SH-SY5Y (cell line): ENCODE measurements at regions not wholly inside any gene's neighbourhood (a gene's known extent, or its start where the extent isn't known, plus 50 kb on each side); places are given as distances from the start of the nearest gene placed in this dataset.

Source experiments
- GATA2 ChIP-seq: IDR thresholded peaks from 2 replicates; pipeline ENCODE4 v1.6.1; 2011; ENCODE audit warnings: mild to moderate bottlenecking, low read depth, low read length
- GATA3 ChIP-seq: IDR thresholded peaks from 2 replicates; pipeline ENCODE4 v1.6.1; 2011; ENCODE audit warnings: low read depth, mild to moderate bottlenecking, low read length, moderate library complexity

DNA sequence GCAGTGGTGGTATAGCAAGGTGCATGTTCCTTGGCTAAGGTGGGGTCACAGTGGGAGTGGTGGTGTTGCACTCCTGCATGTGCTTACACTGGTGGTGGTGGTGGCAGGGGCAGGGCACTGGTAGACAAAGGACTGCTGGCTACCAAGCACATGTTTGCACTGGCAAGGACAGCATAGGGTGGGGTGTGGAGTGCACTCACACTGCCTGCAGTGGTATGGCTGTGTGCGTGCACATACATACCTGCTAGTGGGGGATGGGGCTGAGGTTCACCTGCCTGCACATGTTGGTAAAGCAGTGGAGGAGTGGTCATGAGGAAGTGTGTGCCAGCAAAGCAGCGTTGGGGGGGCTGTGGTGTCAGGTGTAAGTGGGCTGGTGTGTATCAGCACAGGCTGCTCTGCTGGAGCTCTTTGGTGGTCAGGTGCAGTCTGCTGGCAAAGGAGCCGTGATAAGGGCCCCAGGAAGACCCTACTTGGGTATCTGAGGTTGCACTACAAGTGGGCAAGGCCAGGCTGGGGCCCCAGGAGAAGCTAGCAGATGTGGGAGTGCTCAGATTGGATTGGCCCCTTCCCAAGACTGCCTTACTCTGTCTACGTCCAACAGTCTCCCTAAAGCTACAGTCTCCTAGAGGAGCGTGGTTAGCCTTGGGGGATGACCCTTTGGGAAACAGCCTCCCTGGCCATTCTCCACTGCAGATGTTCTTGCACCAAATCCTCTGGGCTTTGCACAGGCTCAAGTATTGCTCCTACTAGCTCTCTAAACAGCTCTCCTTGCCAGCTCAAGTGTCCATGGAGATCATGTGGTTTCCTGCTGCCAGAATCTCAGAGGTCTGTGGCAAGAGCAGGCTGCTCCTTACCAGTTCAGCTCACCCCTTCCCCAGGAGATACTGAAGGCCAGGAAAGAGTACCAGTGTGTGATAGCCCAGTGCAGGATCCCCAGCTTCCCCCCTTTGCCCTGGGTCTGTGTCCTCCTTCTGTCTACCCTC is 486.3 kb upstream of the PABPC4L start:
- TF ChIP-seq GATA3 = no peak
- TF ChIP-seq GATA2 = no peak

DNA sequence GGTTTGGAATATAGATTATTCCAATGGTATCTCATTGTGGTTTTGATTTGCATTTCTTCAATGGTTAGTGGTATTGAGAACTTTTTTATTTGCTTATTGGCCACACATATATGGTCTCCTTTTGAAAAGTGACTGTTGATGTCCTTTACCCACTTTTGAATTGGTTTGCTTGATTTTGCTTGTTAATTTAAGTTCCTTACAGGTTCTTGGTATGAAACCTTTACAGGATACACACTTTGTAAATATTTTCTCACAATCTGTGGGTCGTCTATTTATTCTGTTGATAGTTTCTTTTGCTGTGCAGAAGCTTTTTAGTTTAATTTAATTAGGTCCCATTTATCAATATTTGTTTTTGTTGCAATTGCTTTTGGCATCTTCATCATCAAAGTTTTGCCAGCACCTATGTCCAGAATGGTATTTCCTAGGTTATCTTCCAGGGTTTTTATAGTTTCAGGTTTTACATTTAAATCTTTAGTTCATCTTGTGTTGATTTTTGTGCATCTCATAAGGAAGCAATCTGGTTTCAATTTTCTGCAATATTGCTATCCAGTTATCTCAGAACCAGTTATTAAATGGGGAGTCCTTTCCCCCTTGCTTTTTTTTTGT is 475.7 kb upstream of the PABPC4L start:
- TF ChIP-seq GATA2 (no peak), GATA3 (no peak)

DNA sequence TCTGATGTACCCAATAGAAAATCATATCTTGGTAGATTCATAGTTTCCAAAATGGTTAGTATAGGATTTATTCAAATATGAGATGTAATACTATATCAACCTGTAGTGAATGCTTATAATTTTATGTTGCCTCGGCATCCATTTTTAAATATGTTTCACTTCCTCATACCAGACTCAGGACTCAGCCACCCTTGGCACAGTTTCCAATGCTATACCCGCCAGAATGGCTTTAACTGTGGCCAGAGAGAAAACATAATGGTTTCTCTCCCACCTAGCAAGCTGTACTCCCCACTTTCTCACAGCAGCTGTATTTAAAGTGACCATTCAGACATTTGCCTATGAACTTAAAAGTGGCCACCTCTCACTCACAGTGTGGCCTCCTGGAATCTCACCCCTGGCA is 466.6 kb upstream of the PABPC4L start:
- TF ChIP-seq GATA3 (no peak), GATA2 (no peak)

DNA sequence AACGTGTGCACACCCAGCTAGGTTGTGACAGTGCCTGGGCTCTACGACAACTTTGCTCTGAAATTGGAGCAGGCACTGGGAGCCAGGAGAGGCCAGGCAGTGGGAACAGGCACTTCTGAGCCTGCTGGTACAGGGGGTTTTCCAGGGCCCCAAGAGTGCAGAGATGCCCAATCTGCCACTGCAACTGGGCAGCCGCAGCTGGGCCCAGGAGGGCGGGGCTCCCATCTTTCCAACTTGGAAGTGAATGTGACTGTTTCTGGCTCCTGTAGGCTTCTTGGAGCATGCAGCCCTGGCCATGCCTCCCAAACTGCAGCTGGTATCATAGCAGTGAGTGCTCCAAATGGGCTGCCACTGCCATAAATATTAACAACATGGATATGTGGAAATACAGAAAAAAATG is 465.1 kb upstream of the PABPC4L start:
- TF ChIP-seq GATA3 (no peak), GATA2 (no peak)

DNA sequence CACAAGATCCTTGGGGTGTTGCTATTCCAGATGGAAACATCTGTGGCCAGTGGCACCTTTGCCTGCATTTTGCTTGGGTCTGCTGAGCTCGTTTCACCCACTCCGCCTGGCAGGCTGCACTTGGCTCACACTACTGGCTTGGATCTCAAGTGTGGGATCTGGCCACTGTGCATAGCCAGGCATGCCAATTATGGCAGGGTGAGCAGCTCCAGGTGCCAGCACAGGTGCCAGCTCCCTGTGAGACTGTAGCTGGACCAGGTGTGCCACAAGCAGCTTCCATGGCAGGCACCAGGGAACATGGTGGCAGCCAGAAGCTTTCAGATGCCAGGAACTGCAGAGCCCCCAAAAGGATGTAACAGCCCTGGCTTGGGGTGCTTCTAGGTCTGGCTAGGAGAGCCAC is 463.8 kb upstream of the PABPC4L start:
- no peak for TF ChIP-seq GATA3
- TF ChIP-seq GATA2 = no peak

DNA sequence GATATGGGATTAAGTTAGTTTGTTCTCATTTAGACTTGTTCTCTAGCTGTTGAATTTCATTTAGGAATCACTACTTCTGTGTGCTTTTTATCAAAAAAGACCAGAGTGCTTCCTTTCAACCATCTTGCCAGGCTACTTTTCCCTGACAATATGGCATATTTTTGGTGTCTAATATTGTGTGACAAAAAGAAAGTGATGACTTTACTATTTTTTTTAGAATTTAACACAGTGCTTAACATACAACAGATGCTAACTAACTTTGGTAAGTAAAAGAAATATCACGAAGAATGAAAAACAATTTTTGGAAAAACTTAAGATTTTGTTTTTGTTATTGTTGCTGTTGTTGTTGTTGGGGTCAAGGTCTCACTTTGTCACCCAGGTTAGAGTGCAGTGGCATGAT is 462.2 kb upstream of the PABPC4L start:
- TF ChIP-seq GATA2 = no peak
- no peak for TF ChIP-seq GATA3

DNA sequence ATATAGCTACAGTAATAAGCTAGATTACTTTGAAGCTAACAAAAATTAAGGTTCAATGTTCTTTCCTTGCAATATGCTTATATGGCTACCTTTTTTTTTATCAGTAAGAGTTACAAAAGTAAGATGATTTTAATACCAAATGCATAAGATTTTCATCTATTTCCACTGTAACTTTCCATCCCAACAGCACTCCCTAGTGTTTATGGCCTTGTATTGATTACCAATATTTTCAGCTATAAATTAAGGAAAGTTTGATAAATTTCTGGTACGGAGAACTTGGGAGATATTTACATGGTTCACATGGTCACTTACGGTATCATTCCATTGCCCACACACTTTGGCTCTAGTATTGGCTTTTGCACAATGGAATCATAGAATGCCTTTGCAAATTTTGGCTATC is 448.9 kb upstream of the PABPC4L start:
- TF ChIP-seq GATA3 = no peak
- TF ChIP-seq GATA2 = no peak

DNA sequence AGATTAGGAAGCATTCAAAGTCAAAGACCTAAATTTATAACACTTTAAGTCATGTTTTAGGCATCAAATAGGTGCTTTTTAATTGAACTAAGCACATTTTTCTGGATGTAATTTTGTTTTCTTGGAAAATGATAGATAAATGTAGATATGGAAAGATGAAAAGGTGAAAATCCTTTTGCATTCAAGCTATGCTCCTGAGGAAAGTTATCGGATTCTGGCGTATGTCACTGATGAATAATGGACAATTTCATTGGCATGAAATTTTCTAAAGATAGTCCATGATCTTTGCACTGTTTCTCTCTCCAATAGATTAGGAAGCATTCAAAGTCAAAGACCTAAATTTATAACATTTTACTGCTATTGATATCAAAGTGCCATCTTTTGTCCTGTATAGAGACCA is 444.2 kb upstream of the PABPC4L start:
- TF ChIP-seq GATA3 (no peak), GATA2 (no peak)

DNA sequence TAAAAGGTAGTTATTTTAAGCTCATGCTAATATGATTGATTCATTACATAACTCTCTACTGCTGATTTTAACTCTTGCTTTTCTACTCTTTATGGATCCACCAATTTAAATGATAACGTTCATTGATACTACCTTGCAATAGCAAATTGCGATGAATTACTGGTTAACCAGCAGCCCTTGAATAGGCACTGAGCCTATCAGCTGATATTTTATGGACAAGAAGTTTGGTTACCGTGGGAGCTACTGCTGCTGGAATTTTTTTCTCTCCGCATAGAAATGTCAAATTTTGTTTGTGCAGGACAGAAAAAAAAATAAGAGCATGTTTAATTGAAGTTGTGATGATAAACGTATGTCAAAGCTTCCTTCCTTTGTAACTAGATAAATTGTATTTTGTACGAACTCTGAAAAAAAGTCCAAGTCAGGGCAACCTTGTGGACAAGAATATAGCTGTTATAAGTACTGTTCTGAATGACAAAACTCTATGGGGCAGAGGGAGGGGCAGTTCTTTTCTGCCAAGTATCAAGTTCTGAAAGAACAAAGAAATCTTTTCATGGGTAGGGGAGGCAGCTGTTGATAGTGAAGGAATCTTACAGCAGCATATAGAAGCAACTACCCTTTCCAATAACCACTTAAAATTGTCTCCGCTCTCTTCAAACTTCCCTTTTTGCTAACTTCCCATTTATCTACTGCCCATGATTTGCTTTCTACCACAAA is 434.9 kb upstream of the PABPC4L start:
- TF ChIP-seq GATA3 (no peak), GATA2 (no peak)

DNA sequence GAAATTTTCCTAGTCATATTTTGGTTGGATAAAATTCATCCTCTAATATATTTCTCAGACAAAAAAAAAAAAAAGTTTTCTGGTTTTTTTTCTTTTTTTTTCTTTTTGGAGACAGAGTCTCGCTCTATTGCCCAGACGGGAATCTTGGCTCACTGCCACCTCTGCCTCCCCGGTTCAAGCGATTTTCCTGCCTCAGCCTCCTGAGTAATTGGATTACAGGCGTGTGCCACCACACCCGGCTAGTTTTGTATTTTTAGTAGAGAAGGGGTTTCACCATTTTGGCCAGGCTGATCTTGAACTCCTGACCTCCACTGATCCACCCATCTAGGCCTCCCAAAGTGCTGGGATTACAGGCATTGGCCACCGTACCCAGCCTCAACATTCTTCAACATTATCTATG is 432.7 kb upstream of the PABPC4L start:
- TF ChIP-seq GATA2 (no peak), GATA3 (no peak)

DNA sequence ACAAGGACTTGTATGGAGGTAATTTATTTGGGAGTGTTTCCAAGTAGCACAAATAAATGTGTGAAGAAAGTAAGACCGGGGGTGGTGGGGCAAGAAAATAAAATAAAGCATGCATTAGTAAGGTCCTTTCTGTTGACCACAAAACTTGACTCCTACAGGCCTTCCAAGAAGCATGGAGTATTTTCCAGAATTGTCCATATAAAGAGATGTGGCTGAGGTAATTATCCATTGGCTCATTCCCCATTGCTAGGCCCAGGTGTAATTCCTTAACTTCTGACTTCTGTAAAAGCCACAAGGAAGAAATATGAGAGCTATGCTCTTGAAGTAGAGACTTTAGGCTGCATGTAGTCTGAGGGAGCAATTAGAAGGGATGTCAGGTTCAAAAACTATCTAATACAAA is 430.5 kb upstream of the PABPC4L start:
- TF ChIP-seq GATA2 (no peak), GATA3 (no peak)

DNA sequence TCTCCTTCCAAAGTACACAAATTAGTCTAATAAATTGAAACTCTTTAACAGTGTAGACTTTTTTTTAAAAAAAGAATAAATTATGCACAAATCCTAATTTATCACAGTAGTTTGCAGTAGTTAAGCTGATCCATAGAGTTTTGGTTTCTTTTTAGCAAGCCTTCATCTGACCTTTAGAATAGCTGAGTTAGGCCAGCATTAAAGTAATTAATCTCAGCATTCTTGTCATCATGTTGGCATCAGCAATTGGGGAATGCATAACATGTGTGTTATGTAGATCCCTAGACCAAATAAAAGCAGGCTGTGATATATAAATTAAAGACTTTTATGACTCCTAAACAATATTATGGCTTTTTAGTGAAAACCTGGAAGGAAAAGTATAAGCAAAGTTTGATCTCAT is 426.5 kb upstream of the PABPC4L start:
- no peak for TF ChIP-seq GATA3
- no peak for TF ChIP-seq GATA2

DNA sequence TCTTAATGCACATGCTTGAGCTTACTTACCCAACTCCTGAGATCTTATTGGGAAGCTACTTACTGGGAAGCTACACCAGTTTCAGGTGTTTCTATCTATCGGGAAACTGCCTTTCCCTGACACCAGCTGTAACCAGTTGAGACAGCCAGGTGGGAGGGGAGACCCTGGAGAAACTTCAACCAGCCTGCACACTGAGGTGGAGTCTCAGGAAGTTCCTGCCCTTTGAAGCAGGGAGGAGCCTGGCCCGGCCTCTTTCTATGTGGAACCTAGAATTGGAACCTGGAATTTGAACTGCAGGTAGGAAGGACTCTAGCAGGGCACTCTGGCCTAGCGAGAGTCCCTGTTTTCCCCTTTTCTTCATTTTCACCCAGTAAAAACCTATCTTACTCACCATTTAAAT is 425.8 kb upstream of the PABPC4L start:
- no peak for TF ChIP-seq GATA3
- no peak for TF ChIP-seq GATA2

DNA sequence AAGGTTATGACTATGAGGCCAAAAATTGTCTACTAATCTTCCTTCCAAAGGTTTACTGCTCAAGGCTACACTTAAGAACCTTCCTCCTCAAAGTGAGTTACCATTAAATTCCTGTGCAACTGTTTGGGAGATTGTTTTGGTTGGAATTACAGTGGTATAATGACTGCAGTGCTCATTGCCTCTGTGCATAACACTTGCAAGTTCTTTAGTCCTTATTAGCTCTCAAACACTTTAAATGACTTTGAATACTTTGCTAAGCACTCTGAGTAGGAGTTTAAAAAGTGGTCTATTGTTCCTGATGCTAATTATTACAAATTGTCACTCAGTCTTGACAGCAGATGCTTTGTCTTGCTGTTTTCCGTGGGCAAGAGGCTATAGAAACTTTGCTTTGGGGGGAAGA is 422.8 kb upstream of the PABPC4L start:
- TF ChIP-seq GATA2 (no peak), GATA3 (no peak)
